ENCODE measurements at regions not wholly inside any gene's neighbourhood (a gene's known extent, or its start where the extent isn't known, plus 50 kb on each side); places are given as distances from the start of the nearest gene placed in this dataset.

- TF ChIP-seq, protein P1, sequence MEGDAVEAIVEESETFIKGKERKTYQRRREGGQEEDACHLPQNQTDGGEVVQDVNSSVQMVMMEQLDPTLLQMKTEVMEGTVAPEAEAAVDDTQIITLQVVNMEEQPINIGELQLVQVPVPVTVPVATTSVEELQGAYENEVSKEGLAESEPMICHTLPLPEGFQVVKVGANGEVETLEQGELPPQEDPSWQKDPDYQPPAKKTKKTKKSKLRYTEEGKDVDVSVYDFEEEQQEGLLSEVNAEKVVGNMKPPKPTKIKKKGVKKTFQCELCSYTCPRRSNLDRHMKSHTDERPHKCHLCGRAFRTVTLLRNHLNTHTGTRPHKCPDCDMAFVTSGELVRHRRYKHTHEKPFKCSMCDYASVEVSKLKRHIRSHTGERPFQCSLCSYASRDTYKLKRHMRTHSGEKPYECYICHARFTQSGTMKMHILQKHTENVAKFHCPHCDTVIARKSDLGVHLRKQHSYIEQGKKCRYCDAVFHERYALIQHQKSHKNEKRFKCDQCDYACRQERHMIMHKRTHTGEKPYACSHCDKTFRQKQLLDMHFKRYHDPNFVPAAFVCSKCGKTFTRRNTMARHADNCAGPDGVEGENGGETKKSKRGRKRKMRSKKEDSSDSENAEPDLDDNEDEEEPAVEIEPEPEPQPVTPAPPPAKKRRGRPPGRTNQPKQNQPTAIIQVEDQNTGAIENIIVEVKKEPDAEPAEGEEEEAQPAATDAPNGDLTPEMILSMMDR (IDR thresholded peaks at IDR 0.05): no peak
- TF ChIP-seq POLR2AphosphoS5 (IDR thresholded peaks at IDR 0.05; ENCODE audit: insufficient read depth in 1 of 2, low read depth in 1 of 2) (no peak), POLR2A (IDR thresholded peaks at IDR 0.05) (no peak)
- intact Hi-C loops (cut with DNase I): no loop called here
- Histone ChIP-seq H3K4me1 (no peaks in the 10 kb centered on the region), H3K36me3 (no peaks in the 10 kb centered on the region), H3K4me3 (no peak overlapping the region), H3K9me3 (no peaks in the 10 kb centered on the region), H3K27me3 (no peaks in the 10 kb centered on the region), H3K27ac (no peak overlapping the region)
- DNase-seq (ENCODE audit: extremely low spot score in 2 of 2): no peak
These were observed 1032.4 kb upstream of the MIR17HG start for GRCh38 chr13:90315061-90315460.

DNA sequence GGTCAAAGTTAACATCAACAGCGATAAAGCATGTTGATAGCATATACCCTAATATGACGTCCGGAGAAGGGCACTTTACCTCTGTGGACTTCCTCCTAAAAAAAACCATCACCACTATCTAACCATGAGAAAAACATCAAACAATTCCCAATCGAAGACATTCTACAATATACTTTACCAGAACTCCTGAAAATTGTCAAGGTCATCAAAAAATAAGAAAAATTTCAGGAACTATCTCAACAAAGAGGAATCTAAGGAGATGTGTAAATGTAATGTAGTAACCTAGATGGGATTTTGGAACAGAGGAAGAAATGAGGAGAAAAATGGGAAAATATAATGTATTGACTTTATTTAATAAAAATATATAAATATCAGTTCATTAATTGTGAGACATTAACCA lies 1026.8 kb upstream of the MIR17HG start:
- intact Hi-C loops (cut with DNase I): no loop called here
- H3K4me3 ChIP-seq: no peak overlapping the region
- no peaks in the 10 kb centered on the region for H3K36me3 ChIP-seq
- no peaks in the 10 kb centered on the region for H3K4me1 ChIP-seq
- no peaks in the 10 kb centered on the region for H3K27me3 ChIP-seq
- no peak for DNase-seq (ENCODE audit: extremely low spot score in 2 of 2)
- H3K9me3 ChIP-seq: no peaks in the 10 kb centered on the region
- TF ChIP-seq POLR2AphosphoS5 (IDR thresholded peaks at IDR 0.05; ENCODE audit: insufficient read depth in 1 of 2, low read depth in 1 of 2): no peak
- no peak for TF ChIP-seq POLR2A (IDR thresholded peaks at IDR 0.05)
- TF ChIP-seq, protein P1 (IDR thresholded peaks at IDR 0.05): no peak
- H3K27ac ChIP-seq: no peak overlapping the region

DNA sequence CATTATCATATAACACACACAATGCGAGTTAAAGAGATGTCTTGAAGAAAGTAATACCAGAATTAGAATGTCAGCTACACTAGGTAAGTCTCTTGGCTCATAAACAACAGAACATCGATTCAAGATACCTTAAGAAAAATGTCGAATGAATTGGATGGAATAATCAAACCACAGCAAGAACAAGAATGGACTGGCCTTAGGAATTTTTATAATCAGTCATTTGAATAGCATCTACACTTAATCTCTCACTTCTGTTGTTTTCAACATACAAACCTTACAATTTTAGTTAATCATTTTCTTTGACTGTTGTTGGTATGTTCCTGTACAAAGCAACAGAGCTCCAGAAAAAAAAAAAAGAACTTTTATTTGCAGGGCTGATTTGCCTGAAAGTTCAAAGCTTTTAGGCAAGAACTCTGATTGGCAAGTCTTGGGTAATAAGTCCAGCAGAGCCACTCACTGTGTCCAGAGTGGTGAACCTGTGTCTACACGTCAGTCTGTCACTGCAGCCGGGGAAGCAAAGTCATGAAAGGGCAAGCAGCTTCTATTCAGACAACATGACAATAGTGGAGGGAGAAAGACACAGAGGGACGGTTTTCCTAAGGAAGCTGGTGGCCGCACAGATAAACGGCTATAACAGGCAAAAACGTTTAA lies 1026.1 kb upstream of the MIR17HG start:
- H3K4me3 ChIP-seq: no peak overlapping the region
- no peak overlapping the region for H3K27ac ChIP-seq
- no peaks in the 10 kb centered on the region for H3K27me3 ChIP-seq
- DNase-seq (ENCODE audit: extremely low spot score in 2 of 2): no peak
- H3K36me3 ChIP-seq: no peaks in the 10 kb centered on the region
- H3K4me1 ChIP-seq: no peaks in the 10 kb centered on the region
- no peaks in the 10 kb centered on the region for H3K9me3 ChIP-seq
- TF ChIP-seq POLR2AphosphoS5 (IDR thresholded peaks at IDR 0.05; ENCODE audit: insufficient read depth in 1 of 2, low read depth in 1 of 2) (no peak), POLR2A (IDR thresholded peaks at IDR 0.05) (no peak)
- TF ChIP-seq, protein P1 (IDR thresholded peaks at IDR 0.05): no peak
- intact Hi-C loops (cut with DNase I): no loop called here

GRCh38 chr13:90329641-90330040 lies 1017.8 kb upstream of the MIR17HG start:
- no peak for DNase-seq (ENCODE audit: extremely low spot score in 2 of 2)
- Histone ChIP-seq H3K27ac (no peak overlapping the region), H3K4me3 (no peak overlapping the region), H3K27me3 (no peaks in the 10 kb centered on the region), H3K36me3 (no peaks in the 10 kb centered on the region), H3K9me3 (no peaks in the 10 kb centered on the region), H3K4me1 (no peaks in the 10 kb centered on the region)
- TF ChIP-seq, protein P1 (IDR thresholded peaks at IDR 0.05): no peak
- TF ChIP-seq POLR2AphosphoS5 (IDR thresholded peaks at IDR 0.05; ENCODE audit: insufficient read depth in 1 of 2, low read depth in 1 of 2) (no peak), POLR2A (IDR thresholded peaks at IDR 0.05) (no peak)
- intact Hi-C loops (cut with DNase I): no loop called here

- H3K27ac ChIP-seq: no peak overlapping the region
- no peak for DNase-seq (ENCODE audit: extremely low spot score in 2 of 2)
- H3K9me3 ChIP-seq: no peaks in the 10 kb centered on the region
- intact Hi-C loops (cut with DNase I): no loop called here
- no peaks in the 10 kb centered on the region for H3K4me1 ChIP-seq
- no peaks in the 10 kb centered on the region for H3K36me3 ChIP-seq
- no peaks in the 10 kb centered on the region for H3K27me3 ChIP-seq
- H3K4me3 ChIP-seq: no peak overlapping the region
- TF ChIP-seq POLR2AphosphoS5 (IDR thresholded peaks at IDR 0.05; ENCODE audit: insufficient read depth in 1 of 2, low read depth in 1 of 2): no peak
- TF ChIP-seq, protein P1 (IDR thresholded peaks at IDR 0.05): no peak
- no peak for TF ChIP-seq POLR2A (IDR thresholded peaks at IDR 0.05)
These were observed 1015.5 kb upstream of the MIR17HG start for GRCh38 chr13:90331974-90332373.

Measured in vagina (tissue), 2 donors.